ENCODE measurements at regions not wholly inside any gene's neighbourhood (a gene's known extent, or its start where the extent isn't known, plus 50 kb on each side); places are given as distances from the start of the nearest gene placed in this dataset.
"Not testable (repeated sequence)": the region's sequence is repeated elsewhere in the genome, so short reads cannot be mapped to it uniquely, and the experiment has no call there.

GRCh38 chr12:43245947-43246346, 306.1 kb downstream of the ADAMTS20 start:
- DNase-seq: no peak

GRCh38 chr12:43241986-43242385, 310.0 kb downstream of the ADAMTS20 start:
- no peak for DNase-seq

GRCh38 chr12:43238281-43238680, 313.7 kb downstream of the ADAMTS20 start:
- DNase-seq: no peak

- DNase-seq: no peak
Measured at GRCh38 chr12:43237238-43237879, 314.6 kb downstream of the ADAMTS20 start.

- no peak for DNase-seq
Measured at GRCh38 chr12:43235721-43236120, 316.3 kb downstream of the ADAMTS20 start.

- DNase-seq: no peak
Measured at GRCh38 chr12:43233861-43234260, 318.1 kb downstream of the ADAMTS20 start.

- DNase-seq: no peak
Measured at GRCh38 chr12:43226151-43226550, 325.9 kb downstream of the ADAMTS20 start.

GRCh38 chr12:43224190-43224805, 327.7 kb downstream of the ADAMTS20 start:
- DNase-seq: not testable (repeated sequence)

- DNase-seq: no peak
Measured at GRCh38 chr12:43222796-43223195, 329.2 kb downstream of the ADAMTS20 start.

GRCh38 chr12:43221216-43221615, 330.8 kb downstream of the ADAMTS20 start:
- DNase-seq: peak; percentile 54

- DNase-seq: no peak
Measured at GRCh38 chr12:43216490-43216889, 335.5 kb downstream of the ADAMTS20 start.

GRCh38 chr12:43214166-43214565, 337.8 kb downstream of the ADAMTS20 start:
- DNase-seq: no peak

GRCh38 chr12:43213608-43214007, 338.4 kb downstream of the ADAMTS20 start:
- no peak for DNase-seq

- DNase-seq: peak; percentile 65
Measured at GRCh38 chr12:43210485-43211192, 341.4 kb downstream of the ADAMTS20 start.

- no peak for DNase-seq
Measured at GRCh38 chr12:43208627-43209026, 343.4 kb downstream of the ADAMTS20 start.

- DNase-seq: no peak
Measured at GRCh38 chr12:43208221-43208620, 343.8 kb downstream of the ADAMTS20 start.

- DNase-seq: no peak
Measured at GRCh38 chr12:43206396-43206795, 345.6 kb downstream of the ADAMTS20 start.

GRCh38 chr12:43198608-43199007, 353.4 kb downstream of the ADAMTS20 start:
- DNase-seq: no peak

GRCh38 chr12:43196268-43196907, 355.6 kb downstream of the ADAMTS20 start:
- DNase-seq: no peak

- not testable (repeated sequence) for DNase-seq
Measured at GRCh38 chr12:43193096-43193495, 358.9 kb downstream of the ADAMTS20 start.

GRCh38 chr12:43192442-43192841, 359.6 kb downstream of the ADAMTS20 start:
- not testable (repeated sequence) for DNase-seq

- DNase-seq: no peak
Measured at GRCh38 chr12:43180242-43180641, 371.8 kb downstream of the ADAMTS20 start.

- no peak for DNase-seq
Measured at GRCh38 chr12:43179486-43179885, 372.5 kb downstream of the ADAMTS20 start.

- DNase-seq: no peak
Measured at GRCh38 chr12:43177276-43177675, 374.7 kb downstream of the ADAMTS20 start.

Measured in islet precursor cell (in vitro differentiated cells).